ENCODE measurements at regions not wholly inside any gene's neighbourhood (a gene's known extent, or its start where the extent isn't known, plus 50 kb on each side); places are given as distances from the start of the nearest gene placed in this dataset.

DNA sequence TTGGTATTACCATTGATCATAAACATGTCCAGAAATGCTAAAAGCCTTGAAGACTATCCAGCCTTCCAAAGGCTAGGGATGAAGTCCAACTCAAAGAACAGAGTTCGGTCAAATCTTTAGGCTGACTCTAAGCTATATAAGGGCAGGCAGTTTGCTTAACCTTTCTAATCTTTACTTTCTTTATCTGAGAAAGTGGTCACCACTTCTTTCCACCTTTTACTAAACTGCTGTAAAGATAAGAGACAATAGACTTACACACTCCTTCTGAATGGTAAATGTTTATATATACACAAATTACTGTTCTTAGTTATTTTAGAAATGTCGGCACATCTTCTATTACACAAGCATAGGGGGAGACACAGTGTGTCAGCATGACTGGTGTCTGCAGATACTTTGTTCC, 100.4 kb downstream of the NREP start:
- intact Hi-C loops (cut with DNase I) = no loop called here
- WGBS = 83% methylated on average over 2 of the region's 2 CpGs
- DNase-seq (ENCODE audit: extremely low spot score) = no peak
- Histone ChIP-seq H3K4me1 (no peaks in the 10 kb centered on the region), H3K36me3 (no peaks in the 10 kb centered on the region), H3K9me3 (no peaks in the 10 kb centered on the region), H3K4me3 (no peak overlapping the region), H3K27me3 (no peaks in the 10 kb centered on the region), H3K27ac (replicated peaks in 1 of 4) (no peak overlapping the region)
- no peak for TF ChIP-seq EP300 (IDR thresholded peaks at IDR 0.05)
- no peak for TF ChIP-seq POLR2A (IDR thresholded peaks at IDR 0.05; ENCODE audit: low read depth)
- TF ChIP-seq, protein P1, sequence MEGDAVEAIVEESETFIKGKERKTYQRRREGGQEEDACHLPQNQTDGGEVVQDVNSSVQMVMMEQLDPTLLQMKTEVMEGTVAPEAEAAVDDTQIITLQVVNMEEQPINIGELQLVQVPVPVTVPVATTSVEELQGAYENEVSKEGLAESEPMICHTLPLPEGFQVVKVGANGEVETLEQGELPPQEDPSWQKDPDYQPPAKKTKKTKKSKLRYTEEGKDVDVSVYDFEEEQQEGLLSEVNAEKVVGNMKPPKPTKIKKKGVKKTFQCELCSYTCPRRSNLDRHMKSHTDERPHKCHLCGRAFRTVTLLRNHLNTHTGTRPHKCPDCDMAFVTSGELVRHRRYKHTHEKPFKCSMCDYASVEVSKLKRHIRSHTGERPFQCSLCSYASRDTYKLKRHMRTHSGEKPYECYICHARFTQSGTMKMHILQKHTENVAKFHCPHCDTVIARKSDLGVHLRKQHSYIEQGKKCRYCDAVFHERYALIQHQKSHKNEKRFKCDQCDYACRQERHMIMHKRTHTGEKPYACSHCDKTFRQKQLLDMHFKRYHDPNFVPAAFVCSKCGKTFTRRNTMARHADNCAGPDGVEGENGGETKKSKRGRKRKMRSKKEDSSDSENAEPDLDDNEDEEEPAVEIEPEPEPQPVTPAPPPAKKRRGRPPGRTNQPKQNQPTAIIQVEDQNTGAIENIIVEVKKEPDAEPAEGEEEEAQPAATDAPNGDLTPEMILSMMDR (IDR thresholded peaks at IDR 0.05) = no peak
- no peak for TF ChIP-seq POLR2AphosphoS5 (IDR thresholded peaks at IDR 0.05)

GRCh38 chr5:111655169-111655924, 101.6 kb downstream of the NREP start:
- intact Hi-C loops (cut with DNase I) = no loop called here
- TF ChIP-seq POLR2A (IDR thresholded peaks at IDR 0.05; ENCODE audit: low read depth) (no peak), POLR2AphosphoS5 (IDR thresholded peaks at IDR 0.05) (peak; percentile 5 to 76), EP300 (IDR thresholded peaks at IDR 0.05) (no peak)
- Histone ChIP-seq H3K4me1 (no peaks in the 10 kb centered on the region), H3K27ac (replicated peaks in 1 of 4) (peak overlapping the region in 1 of 4 donors; percentile 27), H3K4me3 (no peak overlapping the region), H3K27me3 (no peaks in the 10 kb centered on the region), H3K9me3 (no peaks in the 10 kb centered on the region), H3K36me3 (no peaks in the 10 kb centered on the region)
- 48% methylated on average over 2 of the region's 2 CpGs for WGBS
- DNase-seq (ENCODE audit: extremely low spot score) = peak; percentile 64

GRCh38 chr5:111653408-111653807, 103.6 kb downstream of the NREP start:
- Histone ChIP-seq H3K36me3 (no peaks in the 10 kb centered on the region), H3K4me1 (no peaks in the 10 kb centered on the region), H3K27me3 (no peaks in the 10 kb centered on the region), H3K9me3 (no peaks in the 10 kb centered on the region), H3K4me3 (no peak overlapping the region), H3K27ac (replicated peaks in 1 of 4) (no peak overlapping the region)
- TF ChIP-seq EP300 (IDR thresholded peaks at IDR 0.05) (no peak), POLR2A (IDR thresholded peaks at IDR 0.05; ENCODE audit: low read depth) (no peak), POLR2AphosphoS5 (IDR thresholded peaks at IDR 0.05) (no peak)
- TF ChIP-seq, protein P1 (IDR thresholded peaks at IDR 0.05) = no peak
- DNase-seq (ENCODE audit: extremely low spot score) = peak; percentile 62
- intact Hi-C loops (cut with DNase I) = no loop called here
- 95% methylated on average over 6 of the region's 6 CpGs for whole genome bisulfite sequencing

DNA sequence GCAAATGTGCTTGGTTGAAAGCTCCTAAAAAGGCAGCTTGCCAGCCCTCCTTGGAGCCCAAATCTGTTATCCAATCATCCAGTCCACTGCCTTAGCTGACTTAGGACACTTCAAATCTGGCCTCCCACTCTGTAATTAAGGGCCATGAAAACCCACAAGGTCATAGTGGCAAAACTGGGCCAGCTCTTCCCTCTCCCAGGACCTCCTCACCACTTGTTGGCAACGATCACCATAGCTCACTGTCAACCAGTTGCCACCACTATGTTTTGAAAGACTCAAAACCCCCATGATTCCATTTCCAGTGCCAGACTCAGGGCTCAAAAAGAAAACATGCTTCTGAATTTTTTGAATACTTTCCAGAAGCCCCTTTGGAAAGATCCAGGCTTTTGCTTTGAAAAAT, 107.5 kb downstream of the NREP start:
- TF ChIP-seq POLR2AphosphoS5 (IDR thresholded peaks at IDR 0.05) = no peak
- no peak for TF ChIP-seq POLR2A (IDR thresholded peaks at IDR 0.05; ENCODE audit: low read depth)
- TF ChIP-seq, protein P1 (IDR thresholded peaks at IDR 0.05) = no peak
- TF ChIP-seq EP300 (IDR thresholded peaks at IDR 0.05) = no peak
- no peaks in the 10 kb centered on the region for H3K36me3 ChIP-seq
- H3K27ac ChIP-seq (replicated peaks in 1 of 4) = no peak overlapping the region
- WGBS = 67% methylated on average over 1 of the region's 1 CpG
- intact Hi-C loops (cut with DNase I) = no loop called here
- H3K27me3 ChIP-seq = no peaks in the 10 kb centered on the region
- DNase-seq (ENCODE audit: extremely low spot score) = peak; percentile 34
- no peaks in the 10 kb centered on the region for H3K4me1 ChIP-seq
- H3K4me3 ChIP-seq = no peak overlapping the region
- no peaks in the 10 kb centered on the region for H3K9me3 ChIP-seq

DNA sequence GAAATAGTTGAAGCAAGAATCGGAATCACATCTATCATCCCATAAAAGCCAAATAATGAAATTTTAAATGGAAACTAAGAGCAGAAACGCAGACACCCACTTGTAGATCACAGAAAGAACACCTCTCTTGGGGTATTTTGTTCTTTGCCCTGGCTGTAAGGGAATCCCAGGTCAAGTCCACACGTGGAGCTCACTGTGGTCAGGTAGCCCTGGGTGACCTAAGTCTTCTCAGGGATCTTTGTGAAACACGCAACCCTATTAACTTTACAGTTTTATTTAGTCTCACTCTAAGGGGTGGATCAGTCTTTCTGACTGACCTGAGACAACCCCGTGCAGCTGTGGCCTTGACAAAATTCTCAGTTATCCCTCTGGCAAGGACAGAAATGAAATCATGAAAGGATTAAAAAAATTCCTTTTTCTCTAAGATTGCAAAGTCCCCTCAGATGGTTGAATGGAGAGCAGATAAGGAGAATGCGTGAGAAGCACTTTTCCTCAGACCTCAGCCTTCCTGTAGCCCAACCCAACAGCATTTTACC, 111.6 kb downstream of the NREP start:
- H3K9me3 ChIP-seq = no peaks in the 10 kb centered on the region
- no peaks in the 10 kb centered on the region for H3K27me3 ChIP-seq
- peaks cover 0 to 14% (median 10%) of the 10 kb centered on the region in 4 donors for H3K4me1 ChIP-seq
- H3K36me3 ChIP-seq = no peaks in the 10 kb centered on the region
- TF ChIP-seq, protein P1 (IDR thresholded peaks at IDR 0.05) = no peak
- no peak for TF ChIP-seq POLR2A (IDR thresholded peaks at IDR 0.05; ENCODE audit: low read depth)
- TF ChIP-seq EP300 (IDR thresholded peaks at IDR 0.05) = no peak
- no peak for TF ChIP-seq POLR2AphosphoS5 (IDR thresholded peaks at IDR 0.05)
- DNase-seq (ENCODE audit: extremely low spot score) = peak; percentile 34
- no peak overlapping the region for H3K27ac ChIP-seq (replicated peaks in 1 of 4)
- intact Hi-C loops (cut with DNase I) = no loop called here
- 86% methylated on average over 6 of the region's 6 CpGs for WGBS
- H3K4me3 ChIP-seq = no peak overlapping the region

All from esophagus muscularis mucosa (tissue), 4 donors.